ENCODE measurements at regions not wholly inside any gene's neighbourhood (a gene's known extent, or its start where the extent isn't known, plus 50 kb on each side); places are given as distances from the start of the nearest gene placed in this dataset.

DNA sequence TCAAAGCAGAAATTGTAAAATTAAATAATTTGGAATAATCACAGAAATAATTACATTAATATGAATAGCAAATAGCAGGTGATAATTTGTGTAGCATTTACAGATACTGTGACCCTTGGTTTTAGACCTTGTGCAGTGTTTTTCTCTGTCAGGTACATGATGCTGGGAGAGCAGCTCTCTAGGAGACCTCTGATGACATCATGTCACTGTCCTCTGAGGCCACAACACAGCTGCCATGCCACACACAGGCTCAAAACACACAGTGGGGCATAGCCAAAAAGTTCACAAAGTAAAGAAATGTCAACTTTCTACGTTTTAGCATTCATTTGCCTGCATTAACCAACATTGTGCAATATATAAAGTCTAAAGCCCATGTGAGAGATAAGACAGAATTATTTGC lies 71.8 kb upstream of the ZBTB20 start:
- TF ChIP-seq, protein P1, sequence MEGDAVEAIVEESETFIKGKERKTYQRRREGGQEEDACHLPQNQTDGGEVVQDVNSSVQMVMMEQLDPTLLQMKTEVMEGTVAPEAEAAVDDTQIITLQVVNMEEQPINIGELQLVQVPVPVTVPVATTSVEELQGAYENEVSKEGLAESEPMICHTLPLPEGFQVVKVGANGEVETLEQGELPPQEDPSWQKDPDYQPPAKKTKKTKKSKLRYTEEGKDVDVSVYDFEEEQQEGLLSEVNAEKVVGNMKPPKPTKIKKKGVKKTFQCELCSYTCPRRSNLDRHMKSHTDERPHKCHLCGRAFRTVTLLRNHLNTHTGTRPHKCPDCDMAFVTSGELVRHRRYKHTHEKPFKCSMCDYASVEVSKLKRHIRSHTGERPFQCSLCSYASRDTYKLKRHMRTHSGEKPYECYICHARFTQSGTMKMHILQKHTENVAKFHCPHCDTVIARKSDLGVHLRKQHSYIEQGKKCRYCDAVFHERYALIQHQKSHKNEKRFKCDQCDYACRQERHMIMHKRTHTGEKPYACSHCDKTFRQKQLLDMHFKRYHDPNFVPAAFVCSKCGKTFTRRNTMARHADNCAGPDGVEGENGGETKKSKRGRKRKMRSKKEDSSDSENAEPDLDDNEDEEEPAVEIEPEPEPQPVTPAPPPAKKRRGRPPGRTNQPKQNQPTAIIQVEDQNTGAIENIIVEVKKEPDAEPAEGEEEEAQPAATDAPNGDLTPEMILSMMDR (IDR thresholded peaks at IDR 0.05) = no peak
- TF ChIP-seq ZFX (IDR thresholded peaks at IDR 0.05; ENCODE audit: borderline replicate concordance) = no peak
